Natural killer cell treated with Interleukin-12 subunit alpha and Interleukin-12 subunit beta and Interleukin-15 and Interleukin-18, amount 100 ng/mL, for 72 hours (primary cell): ENCODE measurements at regions not wholly inside any gene's neighbourhood (a gene's known extent, or its start where the extent isn't known, plus 50 kb on each side); places are given as distances from the start of the nearest gene placed in this dataset.

ENCODE experiments used
- ATAC-seq, 2 donors: fragments of 150-1000 bp; cut with Tn5 transposase in 1 of 2; sonication (Bioruptor Pico), chemical (Tn5 transposase) in 1 of 2; 2 replicates each; pipeline ENCODE4 v1.10.0; 2021
- DNase-seq: peaks from one replicate; pipeline ENCODE4 v3.0.0; 2022; ENCODE audit warnings: low spot score
- H3K27ac Mint-ChIP-seq, 2 donors: 1 replicate in 1 of 2; 2 replicates in 1 of 2; pipeline ENCODE4 v1.8.0; 2022; ENCODE audit warnings: mixed read lengths in 2 of 2, mild to moderate bottlenecking in 1 of 2, moderate library complexity in 1 of 2
- H3K27me3 Mint-ChIP-seq, 2 donors: 1 replicate in 1 of 2; 2 replicates in 1 of 2; pipeline ENCODE4 v1.8.0; 2022; ENCODE audit warnings: mixed read lengths in 2 of 2
- H3K36me3 Mint-ChIP-seq: one replicate; pipeline ENCODE4 v1.8.0; 2022; ENCODE audit warnings: mixed read lengths
- H3K4me1 Mint-ChIP-seq, 2 donors: 1 replicate in 1 of 2; 2 replicates in 1 of 2; pipeline ENCODE4 v1.8.0; 2022; ENCODE audit warnings: low read depth in 2 of 2, mixed read lengths in 2 of 2, mild to moderate bottlenecking in 1 of 2
- H3K4me3 Mint-ChIP-seq: one replicate; pipeline ENCODE4 v1.8.0; 2022; ENCODE audit warnings: mixed read lengths
- H3K9me3 Mint-ChIP-seq: 2 replicates; pipeline ENCODE4 v1.8.0; 2022; ENCODE audit warnings: mixed read lengths

DNA sequence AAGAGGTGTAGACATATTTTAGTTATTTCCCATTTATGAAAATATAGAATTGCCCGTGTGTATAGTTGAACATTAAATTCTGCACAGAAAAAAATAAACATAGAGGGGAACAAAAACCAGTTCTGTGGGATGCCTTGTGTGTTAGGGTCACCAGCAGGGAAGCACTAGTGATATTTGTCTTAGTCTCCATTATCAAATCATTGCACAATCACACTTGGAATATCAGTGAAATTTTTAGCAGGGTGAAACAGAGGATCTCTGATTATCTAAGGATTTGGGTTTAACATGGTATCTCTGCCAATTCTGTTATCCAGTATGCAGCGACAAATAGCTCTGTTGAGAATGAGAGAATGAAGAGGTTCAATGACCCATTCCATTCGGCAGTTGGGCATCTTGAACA, 496.0 kb upstream of the POM121L12 start:
- no peaks in the 10 kb centered on the region for H3K27me3 Mint-ChIP-seq
- no peak overlapping the region for H3K27ac Mint-ChIP-seq
- H3K36me3 Mint-ChIP-seq: peaks cover 10% of the 10 kb centered on the region
- H3K9me3 Mint-ChIP-seq: peaks cover 11% of the 10 kb centered on the region
- DNase-seq: no peak
- no peak for ATAC-seq
- H3K4me3 Mint-ChIP-seq: no peak overlapping the region
- H3K4me1 Mint-ChIP-seq: no peaks in the 10 kb centered on the region

DNA sequence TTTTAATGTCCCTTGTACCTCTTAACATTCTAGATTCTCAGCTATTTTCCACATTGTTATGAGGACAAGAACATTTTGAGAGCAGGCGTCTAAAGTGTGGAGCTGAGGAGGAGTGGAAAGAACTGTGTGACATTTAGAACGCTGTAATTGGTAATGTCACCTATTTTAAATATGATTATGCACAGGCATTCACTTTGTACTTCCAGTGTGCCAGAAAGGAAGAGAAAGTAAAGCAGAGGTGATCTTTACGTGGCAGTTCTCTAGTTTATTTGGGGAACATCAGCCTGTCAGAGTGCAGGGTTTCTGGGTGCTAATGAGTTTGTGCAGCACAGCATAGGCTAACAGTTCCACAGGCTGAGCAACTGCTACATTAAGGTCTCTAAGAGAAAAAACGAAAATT, 498.4 kb upstream of the POM121L12 start:
- ATAC-seq (no peak), DNase-seq (no peak)
- Mint-ChIP-seq H3K27me3 (no peaks in the 10 kb centered on the region), H3K36me3 (peaks cover 12% of the 10 kb centered on the region), H3K27ac (no peak overlapping the region), H3K9me3 (peaks cover 14% of the 10 kb centered on the region), H3K4me3 (no peak overlapping the region), H3K4me1 (no peaks in the 10 kb centered on the region)

DNA sequence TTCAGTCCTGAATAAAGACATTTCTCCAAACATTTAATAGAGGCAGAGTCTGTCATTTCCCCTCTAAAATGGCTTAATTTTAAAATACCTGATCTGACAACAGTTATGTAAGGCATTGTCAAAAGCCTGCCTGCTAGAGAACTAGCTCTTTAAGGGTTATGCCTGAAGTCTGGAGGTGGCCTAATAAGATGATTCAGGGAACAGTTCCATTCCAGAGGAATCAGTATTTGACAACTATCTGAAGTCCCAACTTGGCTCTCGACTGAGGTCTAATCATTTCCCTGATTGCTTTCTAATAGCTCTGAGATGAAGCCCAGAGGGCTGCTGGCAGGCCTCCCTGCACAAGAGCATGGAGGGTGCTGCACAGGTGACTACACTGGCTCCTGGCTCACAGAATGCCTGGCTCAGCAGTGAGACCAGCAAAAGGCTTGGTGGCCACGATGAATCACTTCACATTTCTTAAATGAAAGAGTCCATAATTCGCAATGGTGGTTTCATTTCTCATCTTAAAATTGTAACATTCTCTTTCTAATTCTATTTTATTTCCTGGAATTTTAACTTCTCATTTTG, 509.6 kb upstream of the POM121L12 start:
- Mint-ChIP-seq H3K4me3 (no peak overlapping the region), H3K9me3 (peaks cover 4% of the 10 kb centered on the region), H3K4me1 (no peaks in the 10 kb centered on the region), H3K36me3 (peaks cover 12% of the 10 kb centered on the region), H3K27me3 (no peaks in the 10 kb centered on the region), H3K27ac (no peak overlapping the region)
- no peak for DNase-seq
- ATAC-seq: no peak

DNA sequence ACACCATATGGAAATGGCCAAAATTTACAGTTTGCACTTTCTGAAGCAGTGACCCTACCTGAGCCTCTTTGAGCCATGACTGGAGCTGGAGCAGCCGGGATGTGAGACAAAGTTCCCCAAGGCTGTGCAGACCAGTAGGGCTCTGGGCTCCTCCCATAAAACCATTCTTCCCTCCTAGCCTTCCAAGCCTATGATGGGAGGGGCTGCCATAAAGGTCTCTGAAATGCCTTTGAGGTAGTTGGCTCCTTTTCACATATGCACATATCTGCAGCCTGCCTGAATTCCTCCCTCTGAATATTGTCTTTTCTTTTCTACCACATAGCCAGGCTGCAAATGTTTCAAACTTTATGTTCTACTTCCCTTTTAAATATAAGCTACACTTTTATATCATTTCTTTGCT, 516.6 kb upstream of the POM121L12 start:
- no peak for DNase-seq
- Mint-ChIP-seq H3K36me3 (peaks cover 18% of the 10 kb centered on the region), H3K4me1 (no peaks in the 10 kb centered on the region), H3K9me3 (peaks cover 23% of the 10 kb centered on the region), H3K4me3 (no peak overlapping the region), H3K27me3 (no peaks in the 10 kb centered on the region), H3K27ac (no peak overlapping the region)
- ATAC-seq: no peak

DNA sequence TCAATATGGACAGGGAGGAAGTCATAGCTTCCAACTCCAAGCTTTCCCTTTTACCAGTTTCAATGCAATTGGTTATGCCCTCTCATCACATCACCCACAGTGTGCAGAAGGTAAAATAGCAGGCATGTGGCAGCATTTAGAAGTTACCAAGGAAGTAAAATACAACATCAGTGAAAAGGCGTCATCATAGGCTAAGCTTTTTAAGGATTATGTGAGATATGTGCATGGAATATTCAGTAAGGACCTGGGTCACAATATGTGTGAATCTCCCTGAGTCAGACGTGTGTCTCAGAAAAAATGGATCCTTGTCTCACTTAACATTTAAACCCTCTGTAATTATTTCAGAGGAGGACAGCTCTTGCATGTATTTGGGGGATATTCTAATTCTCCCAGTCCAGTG, 522.8 kb upstream of the POM121L12 start:
- no peak overlapping the region for H3K27ac Mint-ChIP-seq
- H3K4me1 Mint-ChIP-seq: no peaks in the 10 kb centered on the region
- H3K36me3 Mint-ChIP-seq: no peaks in the 10 kb centered on the region
- no peaks in the 10 kb centered on the region for H3K27me3 Mint-ChIP-seq
- no peak for ATAC-seq
- H3K9me3 Mint-ChIP-seq: peaks cover 17% of the 10 kb centered on the region
- no peak for DNase-seq
- no peak overlapping the region for H3K4me3 Mint-ChIP-seq

DNA sequence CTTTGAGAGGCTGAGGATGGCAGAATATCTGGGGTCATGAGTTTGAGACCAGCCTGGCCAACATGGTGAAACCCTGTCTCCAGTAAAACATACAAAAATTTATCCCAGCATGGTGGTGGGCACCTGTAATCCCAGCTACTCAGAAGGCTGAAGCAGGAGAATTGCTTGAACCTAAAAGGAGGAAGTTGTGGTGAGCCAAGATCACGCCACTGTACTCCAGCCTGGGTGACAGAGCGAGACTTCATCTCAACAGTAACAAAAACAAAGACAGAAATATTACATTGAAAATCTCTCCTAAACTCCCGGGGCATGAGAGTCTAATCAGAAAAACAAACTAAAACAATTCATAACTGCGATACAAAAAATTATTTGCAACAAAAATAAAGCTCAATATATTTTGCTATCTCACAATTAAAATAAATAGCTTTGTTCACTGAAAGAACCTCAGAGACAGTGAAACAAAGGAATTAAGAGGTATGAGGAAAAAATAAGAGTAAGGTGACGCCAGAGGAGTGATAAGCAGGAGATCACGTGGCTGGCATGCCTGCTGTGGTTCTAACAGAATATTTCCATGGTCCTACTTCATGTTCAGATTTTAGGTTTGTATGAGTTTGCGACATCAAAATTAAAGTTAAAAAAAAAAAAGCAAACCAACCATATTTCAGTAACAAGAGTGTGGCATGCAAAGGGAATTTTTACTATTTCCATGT, 527.7 kb upstream of the POM121L12 start:
- DNase-seq (no peak), ATAC-seq (no peak)
- Mint-ChIP-seq H3K9me3 (peaks cover 8% of the 10 kb centered on the region), H3K4me3 (no peak overlapping the region), H3K27me3 (no peaks in the 10 kb centered on the region), H3K4me1 (no peaks in the 10 kb centered on the region), H3K36me3 (no peaks in the 10 kb centered on the region), H3K27ac (no peak overlapping the region)

DNA sequence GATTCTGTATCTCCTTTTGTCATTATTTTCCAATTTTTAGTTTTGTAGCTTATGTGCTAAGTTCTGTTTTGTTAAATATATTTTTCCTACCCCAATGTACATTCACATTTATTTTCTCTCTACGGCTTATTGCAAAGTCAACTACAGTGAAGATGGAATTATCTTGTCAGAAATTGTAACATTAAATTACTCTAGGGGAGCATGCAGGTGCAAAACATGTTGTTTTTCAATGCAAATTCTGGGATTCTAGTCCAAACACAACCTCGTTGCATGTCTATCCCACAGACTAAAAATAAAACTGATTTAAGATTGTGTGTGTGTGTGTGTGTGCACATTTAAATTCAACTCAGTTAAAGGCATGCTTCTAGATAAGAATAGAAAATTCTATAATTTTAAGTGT, 529.1 kb upstream of the POM121L12 start:
- Mint-ChIP-seq H3K4me1 (no peaks in the 10 kb centered on the region), H3K9me3 (peaks cover 7% of the 10 kb centered on the region)
- DNase-seq: no peak

DNA sequence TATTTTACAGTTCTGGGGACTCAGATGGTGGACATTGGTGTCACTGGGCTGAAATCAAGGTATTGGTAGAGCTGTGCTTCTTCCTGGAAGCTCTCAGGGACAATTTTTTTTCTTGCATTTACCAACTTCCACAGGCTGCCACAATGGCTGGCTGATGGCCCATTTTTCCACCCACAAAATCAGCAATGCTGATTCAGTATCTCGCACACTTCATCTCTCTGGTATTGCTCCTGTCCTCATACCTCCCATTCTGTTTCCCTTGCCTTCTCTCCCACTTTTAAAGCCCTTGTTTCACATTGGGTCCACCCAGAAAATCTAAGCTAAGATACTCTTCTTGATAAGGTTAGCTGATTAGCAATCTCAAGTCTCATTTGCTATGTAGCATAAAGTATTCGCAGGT, 530.9 kb upstream of the POM121L12 start:
- H3K27ac Mint-ChIP-seq: no peak overlapping the region
- no peaks in the 10 kb centered on the region for H3K4me1 Mint-ChIP-seq
- DNase-seq (no peak), ATAC-seq (no peak)
- no peaks in the 10 kb centered on the region for H3K36me3 Mint-ChIP-seq
- H3K9me3 Mint-ChIP-seq: peaks cover 11% of the 10 kb centered on the region
- H3K4me3 Mint-ChIP-seq: no peak overlapping the region
- H3K27me3 Mint-ChIP-seq: no peaks in the 10 kb centered on the region

More for the DNA sequence above, 529.1 kb upstream of the POM121L12 start:
- Mint-ChIP-seq H3K27ac (no peak overlapping the region), H3K4me3 (no peak overlapping the region), H3K36me3 (no peaks in the 10 kb centered on the region), H3K27me3 (no peaks in the 10 kb centered on the region)
- no peak for ATAC-seq

DNA sequence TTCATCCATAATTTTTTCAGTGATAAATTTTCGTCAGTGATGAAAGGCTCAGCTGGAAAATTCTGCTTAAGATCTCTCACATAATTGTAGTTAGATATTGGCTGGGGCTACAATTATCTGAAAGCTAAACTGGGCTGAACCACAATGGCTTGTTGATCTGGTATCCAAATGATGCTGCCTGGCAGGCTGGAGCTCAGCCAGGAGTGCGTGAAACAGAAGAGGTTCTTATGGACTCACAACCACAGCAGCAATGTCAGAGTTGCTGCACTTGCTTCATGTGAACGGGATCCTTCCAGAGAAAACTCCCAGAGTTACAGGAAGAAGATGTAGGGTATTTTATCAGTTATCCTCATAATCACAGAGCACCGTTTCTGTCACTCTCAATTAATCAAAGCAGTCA, 533.2 kb upstream of the POM121L12 start:
- DNase-seq (no peak), ATAC-seq (no peak)
- Mint-ChIP-seq H3K9me3 (peaks cover 11% of the 10 kb centered on the region), H3K4me3 (no peak overlapping the region), H3K27ac (no peak overlapping the region), H3K36me3 (no peaks in the 10 kb centered on the region), H3K27me3 (no peaks in the 10 kb centered on the region), H3K4me1 (no peaks in the 10 kb centered on the region)

DNA sequence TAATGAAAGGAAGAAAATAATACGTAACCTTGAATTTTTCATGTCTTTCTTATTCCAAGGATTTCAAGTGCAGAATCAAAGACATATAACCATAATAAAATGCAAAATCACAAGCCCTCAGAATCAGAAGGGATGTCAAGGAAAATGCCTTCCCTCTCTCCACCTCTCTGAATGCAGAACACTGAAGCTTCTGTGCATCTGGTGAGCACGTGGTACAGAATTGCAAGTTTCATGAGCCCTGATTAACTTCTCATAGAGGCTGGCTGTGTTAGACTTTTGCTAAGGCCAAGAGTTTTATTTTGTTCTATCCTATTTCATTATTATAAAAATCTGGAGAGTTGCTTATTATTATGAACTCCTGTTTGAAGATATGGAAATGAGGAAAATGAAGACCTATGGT, 533.7 kb upstream of the POM121L12 start:
- no peak overlapping the region for H3K4me3 Mint-ChIP-seq
- no peak overlapping the region for H3K27ac Mint-ChIP-seq
- H3K27me3 Mint-ChIP-seq: no peaks in the 10 kb centered on the region
- H3K4me1 Mint-ChIP-seq: no peaks in the 10 kb centered on the region
- peaks cover 11% of the 10 kb centered on the region for H3K9me3 Mint-ChIP-seq
- DNase-seq: no peak
- no peaks in the 10 kb centered on the region for H3K36me3 Mint-ChIP-seq
- ATAC-seq: no peak

DNA sequence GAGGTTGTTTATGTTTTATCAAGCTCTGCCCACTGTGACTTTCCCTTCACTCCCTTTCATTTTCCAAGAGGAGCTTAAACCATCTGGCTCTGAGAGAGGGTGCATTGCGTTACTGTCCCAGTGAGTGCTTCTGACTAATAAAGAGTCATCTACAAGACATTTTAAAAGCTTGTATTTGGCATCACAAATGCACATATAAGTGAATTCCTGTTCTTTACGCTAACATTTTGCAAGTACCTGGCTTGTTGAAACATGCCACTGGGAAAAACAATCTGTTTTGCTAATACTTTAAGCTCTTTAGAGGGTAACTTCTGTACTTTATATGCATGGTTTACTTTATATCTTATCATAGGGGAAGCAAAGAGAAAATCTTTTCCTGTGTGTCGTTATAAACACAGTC, 534.6 kb upstream of the POM121L12 start:
- H3K27me3 Mint-ChIP-seq: no peaks in the 10 kb centered on the region
- ATAC-seq: no peak
- no peak overlapping the region for H3K4me3 Mint-ChIP-seq

DNA sequence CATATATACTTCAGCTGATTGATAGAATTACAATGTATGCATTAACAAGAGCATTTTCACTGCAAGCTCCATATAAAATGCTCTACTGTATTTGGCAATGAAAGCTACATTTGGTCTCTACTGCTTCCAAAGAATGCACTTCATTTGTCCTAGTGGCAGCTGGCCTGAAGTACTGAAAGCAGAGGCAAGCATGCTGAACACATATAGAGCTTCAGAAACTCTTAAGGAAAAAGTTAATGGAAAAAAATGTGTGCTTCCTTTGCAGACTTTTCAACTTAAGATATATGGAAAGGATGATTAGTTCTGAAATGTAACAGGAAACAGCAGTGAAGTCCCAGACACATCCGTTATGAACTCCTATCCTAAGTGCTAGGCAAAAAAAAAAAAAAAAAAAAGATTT, 537.1 kb upstream of the POM121L12 start:
- no peaks in the 10 kb centered on the region for H3K27me3 Mint-ChIP-seq
- H3K9me3 Mint-ChIP-seq: peaks cover 7% of the 10 kb centered on the region
- no peak overlapping the region for H3K27ac Mint-ChIP-seq
- H3K36me3 Mint-ChIP-seq: no peaks in the 10 kb centered on the region
- no peaks in the 10 kb centered on the region for H3K4me1 Mint-ChIP-seq
- DNase-seq: no peak
- no peak overlapping the region for H3K4me3 Mint-ChIP-seq
- no peak for ATAC-seq

More for the DNA sequence above, 534.6 kb upstream of the POM121L12 start:
- Mint-ChIP-seq H3K36me3 (no peaks in the 10 kb centered on the region), H3K27ac (no peak overlapping the region), H3K4me1 (no peaks in the 10 kb centered on the region), H3K9me3 (peaks cover 11% of the 10 kb centered on the region)
- DNase-seq: no peak

DNA sequence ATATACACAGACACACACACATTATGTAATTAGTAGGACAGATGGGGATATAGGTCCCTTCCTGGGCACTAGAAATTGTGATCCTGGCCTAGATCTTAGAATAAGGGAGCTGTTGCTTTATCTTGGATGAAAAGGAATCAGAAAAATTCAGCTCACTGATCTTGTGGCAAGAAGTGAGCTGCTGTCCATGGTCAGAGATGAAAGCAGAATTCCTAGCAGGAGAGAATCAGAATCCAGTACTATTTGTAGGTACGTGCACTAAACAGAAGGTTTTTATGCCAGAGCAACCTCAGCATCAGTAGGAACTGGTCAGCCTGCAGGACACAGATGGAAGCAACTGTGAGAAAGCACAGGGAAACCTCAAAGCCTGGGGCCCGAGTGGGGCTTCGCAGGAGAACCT, 549.2 kb upstream of the POM121L12 start:
- peaks cover 11% of the 10 kb centered on the region for H3K9me3 Mint-ChIP-seq

DNA sequence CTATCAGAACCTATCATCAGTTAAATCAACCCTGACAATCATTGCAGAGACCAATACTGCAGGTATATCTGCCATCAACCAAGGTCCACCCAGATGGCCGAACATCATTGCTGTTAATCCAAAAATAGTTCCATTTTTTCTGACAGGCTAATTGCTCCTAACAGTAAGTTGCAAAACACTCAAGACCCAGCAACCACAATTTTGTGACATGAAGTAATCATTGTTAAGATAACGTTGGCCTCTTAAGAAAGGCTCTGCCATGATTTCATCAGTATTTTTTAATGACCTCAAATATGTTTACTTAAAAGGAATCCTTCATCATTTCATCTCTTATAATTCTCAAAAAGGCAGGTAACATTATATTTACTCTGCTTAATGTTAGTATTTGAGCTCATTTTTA, 553.4 kb upstream of the POM121L12 start:
- Mint-ChIP-seq H3K4me1 (no peaks in the 10 kb centered on the region), H3K4me3 (no peak overlapping the region), H3K27ac (no peak overlapping the region), H3K27me3 (no peaks in the 10 kb centered on the region), H3K9me3 (peaks cover 15% of the 10 kb centered on the region), H3K36me3 (no peaks in the 10 kb centered on the region)
- no peak for ATAC-seq
- DNase-seq: no peak

More for the DNA sequence above, 549.2 kb upstream of the POM121L12 start:
- Mint-ChIP-seq H3K4me3 (no peak overlapping the region), H3K4me1 (no peaks in the 10 kb centered on the region), H3K36me3 (no peaks in the 10 kb centered on the region), H3K27ac (no peak overlapping the region), H3K27me3 (no peaks in the 10 kb centered on the region)
- DNase-seq: no peak
- no peak for ATAC-seq

DNA sequence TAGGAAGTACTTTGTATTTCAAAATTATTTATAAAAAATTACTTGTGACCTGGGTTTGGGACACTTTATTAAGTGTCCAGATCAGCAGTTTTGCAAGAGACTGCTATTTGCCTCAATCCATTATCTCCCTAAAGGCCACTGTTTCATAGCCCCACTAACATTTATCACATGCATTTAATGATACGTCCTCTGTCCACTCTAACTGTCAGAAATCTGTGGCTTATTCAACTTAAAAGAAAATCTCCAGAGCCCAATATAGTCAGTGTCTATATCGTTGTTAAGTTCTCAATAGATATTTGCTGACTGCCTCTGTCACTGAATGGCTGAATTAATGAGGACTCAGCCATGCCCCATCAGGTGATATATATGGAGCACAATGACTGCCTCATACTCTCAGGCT, 553.9 kb upstream of the POM121L12 start:
- H3K27me3 Mint-ChIP-seq: no peaks in the 10 kb centered on the region
- H3K4me1 Mint-ChIP-seq: no peaks in the 10 kb centered on the region
- no peak overlapping the region for H3K27ac Mint-ChIP-seq
- DNase-seq (no peak), ATAC-seq (no peak)
- H3K9me3 Mint-ChIP-seq: peaks cover 15% of the 10 kb centered on the region
- H3K36me3 Mint-ChIP-seq: no peaks in the 10 kb centered on the region
- no peak overlapping the region for H3K4me3 Mint-ChIP-seq
